GM12878 (cell line): ENCODE measurements at regions not wholly inside any gene's neighbourhood (a gene's known extent, or its start where the extent isn't known, plus 50 kb on each side); places are given as distances from the start of the nearest gene placed in this dataset.

Source experiments
- ATAC-seq: fragments of 200-7000 bp; cut with Tn5 transposase; 3 replicates; pipeline ENCODE4 v1.9.1; 2020; ENCODE audit warnings: mild to moderate bottlenecking, moderate library complexity
- BruUV-seq: library from RNA; stranded (reverse); fragments of 400-500 nt; replicated peaks from 2 replicates; lab custom pipeline; 2021; lab: Mats Ljungman, UMichigan
- CTCF ChIA-PET: fragments of 300-600 bp; sonication (Branson Sonifier 250); formaldehyde crosslinking; extraction: SDS; loops from one replicate; lab custom pipeline; 2021; ENCODE audit warnings: inconsistent platforms; lab: Yijun Ruan, JAX
- POLR2A ChIA-PET: fragments of 350-600 bp; formaldehyde crosslinking; extraction: SDS; loops from one replicate; lab custom pipeline; 2021; ENCODE audit warnings: inconsistent platforms; lab: Charles Lee
- RAD21 ChIA-PET: fragments of 300-600 bp; sonication (Branson Sonifier 250); formaldehyde crosslinking; loops from one replicate; lab custom pipeline; 2023; ENCODE audit warnings: antibody characterized with exemption; ENCODE audit not compliant: unreplicated experiment; lab: Charles Lee
- SMC1A ChIA-PET: fragments of 300-600 bp; sonication (Branson Sonifier 250); formaldehyde crosslinking; loops from one replicate; lab custom pipeline; 2023; ENCODE audit not compliant: unreplicated experiment, uncharacterized antibody; lab: Charles Lee
- DNase-seq: peaks from one replicate; pipeline ENCODE4 v3.0.0-alpha.2; 2011; ENCODE audit warnings: low read depth, low spot score
- FAIRE-seq: peaks from 3 replicates; lab custom pipeline; 2011; peaks lifted over from hg19 to GRCh38; lab: Jason Lieb, UNC
- H2AFZ ChIP-seq: 2 replicates; pipeline ENCODE4 v1.6.0; 2011; ENCODE audit warnings: low read depth, low read length, control low read depth; ENCODE audit not compliant: control insufficient read depth
- H3K27ac ChIP-seq: 2 replicates; pipeline ENCODE4 v1.5.1; 2011; ENCODE audit warnings: control low read depth; ENCODE audit not compliant: control insufficient read depth, insufficient read depth
- H3K27me3 ChIP-seq, 2 experiments: replicated peaks in 1 of 2; 2 replicates each; pipeline versions ENCODE4 v1.6.0 to v1.6.1; 2011; ENCODE audit warnings: low read length in 1 of 2; ENCODE audit not compliant: control insufficient read depth in 2 of 2, insufficient read depth in 2 of 2
- H3K36me3 ChIP-seq, 2 experiments: 2 replicates each; pipeline ENCODE4 v1.5.1; 2011; ENCODE audit warnings: low read length in 1 of 2; ENCODE audit not compliant: control insufficient read depth in 2 of 2, insufficient read depth in 2 of 2
- H3K4me1 ChIP-seq: 2 replicates; pipeline ENCODE4 v1.6.1; 2011; ENCODE audit warnings: mild to moderate bottlenecking, low read length, moderate library complexity, mixed read lengths; ENCODE audit not compliant: control insufficient read depth, insufficient read depth
- H3K4me2 ChIP-seq: 2 replicates; pipeline ENCODE4 v1.6.0; 2011; ENCODE audit warnings: control low read depth; ENCODE audit not compliant: control insufficient read depth, insufficient read depth
- H3K4me3 ChIP-seq: fragments of 200-600 bp; sonication (generic); 2 replicates; pipeline ENCODE4 v1.5.1; 2016
- H3K79me2 ChIP-seq: 2 replicates; pipeline ENCODE4 v1.6.0; 2011; ENCODE audit warnings: low read length; ENCODE audit not compliant: control insufficient read depth, insufficient read depth
- H3K9ac ChIP-seq: 2 replicates; pipeline ENCODE4 v1.8.0; 2011; ENCODE audit warnings: low read length, control low read depth, mixed read lengths; ENCODE audit not compliant: control insufficient read depth, insufficient read depth
- H3K9me3 ChIP-seq: replicated peaks from 3 replicates; pipeline ENCODE4 v1.5.1; 2011; ENCODE audit warnings: mild to moderate bottlenecking, low read length; ENCODE audit not compliant: control insufficient read depth, insufficient read depth
- H4K20me1 ChIP-seq: 2 replicates; pipeline ENCODE4 v1.6.0; 2011; ENCODE audit not compliant: control insufficient read depth, insufficient read depth
- ATF7 ChIP-seq: fragments of 450-650 bp; IDR thresholded peaks from 2 replicates; pipeline ENCODE4 v1.6.1; 2016; ENCODE audit warnings: low read depth, mild to moderate bottlenecking
- CBFB ChIP-seq: IDR thresholded peaks from 2 replicates; pipeline ENCODE4 v1.6.1; 2016; ENCODE audit warnings: antibody characterized with exemption, low read depth
- CHD2 ChIP-seq: IDR thresholded peaks from 2 replicates; pipeline ENCODE4 v1.6.1; 2011; ENCODE audit warnings: low read depth, low read length, improper control_type of control experiment, borderline replicate concordance
- CHD4 ChIP-seq: fragments of 200-600 bp; sonication (generic); IDR thresholded peaks from 2 replicates; pipeline ENCODE4 v1.6.1; 2016; ENCODE audit warnings: mild to moderate bottlenecking
- DPF2 ChIP-seq: fragments of 450-650 bp; IDR thresholded peaks from 2 replicates; pipeline ENCODE4 v1.6.1; 2017; ENCODE audit warnings: mild to moderate bottlenecking
- ETV6 ChIP-seq, 2 experiments: fragments of 450-650 bp in 1 of 2; IDR thresholded peaks in 1 of 2; conservative IDR thresholded peaks in 1 of 2; 2 replicates each; pipeline ENCODE4 v1.6.1; 2014; ENCODE audit warnings: antibody characterized with exemption in 1 of 2, borderline replicate concordance in 1 of 2, low read depth in 1 of 2, mild to moderate bottlenecking in 1 of 2, moderate library complexity in 1 of 2
- FOXK2 ChIP-seq: fragments of 450-650 bp; IDR thresholded peaks from 2 replicates; pipeline ENCODE4 v1.6.1; 2017; ENCODE audit warnings: mild to moderate bottlenecking, moderate library complexity
- HDAC6 ChIP-seq: fragments of 200-600 bp; sonication (generic); IDR thresholded peaks from one replicate; pipeline ENCODE4 v1.8.0; 2017; ENCODE audit warnings: antibody characterized with exemption; ENCODE audit not compliant: unreplicated experiment
- JUNB ChIP-seq: IDR thresholded peaks from 2 replicates; pipeline ENCODE4 v1.6.1; 2016; ENCODE audit warnings: antibody characterized with exemption, mild to moderate bottlenecking
- KAT2A ChIP-seq: conservative IDR thresholded peaks from 2 replicates; pipeline ENCODE4 v1.6.1; 2011; ENCODE audit warnings: low read depth, low read length; ENCODE audit not compliant: control insufficient read depth
- KLF5 ChIP-seq: fragments of 450-650 bp; IDR thresholded peaks from 2 replicates; pipeline ENCODE4 v1.6.1; 2014; ENCODE audit warnings: mild to moderate bottlenecking; ENCODE audit not compliant: partially characterized antibody
- MEF2A ChIP-seq: IDR thresholded peaks from 2 replicates; pipeline ENCODE4 v1.6.1; 2011; ENCODE audit warnings: low read depth, mild to moderate bottlenecking, low read length, moderate library complexity; ENCODE audit not compliant: insufficient read depth
- MEF2B ChIP-seq: fragments of 450-650 bp; IDR thresholded peaks from 2 replicates; pipeline ENCODE4 v1.6.1; 2018; ENCODE audit warnings: mild to moderate bottlenecking, moderate library complexity; ENCODE audit not compliant: partially characterized antibody, poor library complexity, severe bottlenecking
- MTA2 ChIP-seq: fragments of 450-650 bp; IDR thresholded peaks from 2 replicates; pipeline ENCODE4 v1.6.1; 2016; ENCODE audit warnings: low read depth, mild to moderate bottlenecking, moderate library complexity
- MYC ChIP-seq: IDR thresholded peaks from 2 replicates; pipeline ENCODE4 v1.6.1; 2011; ENCODE audit warnings: mild to moderate bottlenecking, low read length, moderate library complexity, inconsistent platforms; ENCODE audit not compliant: insufficient read depth, insufficient replicate concordance, insufficient read length, severe bottlenecking
- RB1 ChIP-seq: fragments of 450-650 bp; formaldehyde crosslinking; IDR thresholded peaks from 2 replicates; pipeline ENCODE4 v1.6.1; 2017; ENCODE audit warnings: mild to moderate bottlenecking, borderline replicate concordance
- RUNX3 ChIP-seq: IDR thresholded peaks from 2 replicates; pipeline ENCODE4 v1.6.1; 2012; ENCODE audit warnings: low read length, inconsistent platforms
- SIN3A ChIP-seq: IDR thresholded peaks from 2 replicates; pipeline ENCODE4 v1.6.1; 2012; ENCODE audit warnings: low read depth, low read length, improper control_type of control experiment
- SRF ChIP-seq, 2 experiments: IDR thresholded peaks; 2 replicates each; pipeline ENCODE4 v1.6.1; 2011; ENCODE audit warnings: low read depth in 2 of 2, low read length in 2 of 2, mild to moderate bottlenecking in 1 of 2, moderate library complexity in 1 of 2
- TBL1XR1 ChIP-seq: IDR thresholded peaks from 2 replicates; pipeline ENCODE4 v1.6.1; 2012; ENCODE audit warnings: low read depth, low read length, improper control_type of control experiment
- ZNF622 ChIP-seq: fragments of 450-650 bp; IDR thresholded peaks from 2 replicates; pipeline ENCODE4 v1.6.1; 2017; ENCODE audit warnings: mild to moderate bottlenecking, inconsistent platforms
- WGBS: methylation state at CpG from one replicate; pipeline ENCODE4 v1.1.6; 2016; ENCODE audit warnings: low lambda C conversion rate; ENCODE audit not compliant: insufficient replicate concordance, insufficient coverage; ENCODE audit errors: missing lambda C conversion rate; 5-methylcytosine and 5-hydroxymethylcytosine counted together
- in situ Hi-C: fragments of 300-500 bp; cut with MboI; formaldehyde crosslinking; loops from 9 replicates; pipeline ENCODE4 v1.14.3; 2018; ENCODE audit warnings: mixed read lengths
- intact Hi-C: fragments of 100-400 bp; cut with micrococcal nuclease; formaldehyde crosslinking; loops from one replicate; pipeline ENCODE4 v1.14.2; 2022; ENCODE audit not compliant: unreplicated experiment
- TF ChIP-seq, protein P1 (sequence below): fragments of 450-650 bp; formaldehyde crosslinking; IDR thresholded peaks from 2 replicates; pipeline ENCODE4 v1.4.0; 2022; ENCODE audit warnings: mild to moderate bottlenecking, moderate library complexity
- TF ChIP-seq, protein P2 (sequence below): fragments of 450-650 bp; IDR thresholded peaks from 2 replicates; pipeline ENCODE4 v1.6.1; 2018; ENCODE audit warnings: borderline replicate concordance, mild to moderate bottlenecking; ENCODE audit not compliant: partially characterized antibody

DNA sequence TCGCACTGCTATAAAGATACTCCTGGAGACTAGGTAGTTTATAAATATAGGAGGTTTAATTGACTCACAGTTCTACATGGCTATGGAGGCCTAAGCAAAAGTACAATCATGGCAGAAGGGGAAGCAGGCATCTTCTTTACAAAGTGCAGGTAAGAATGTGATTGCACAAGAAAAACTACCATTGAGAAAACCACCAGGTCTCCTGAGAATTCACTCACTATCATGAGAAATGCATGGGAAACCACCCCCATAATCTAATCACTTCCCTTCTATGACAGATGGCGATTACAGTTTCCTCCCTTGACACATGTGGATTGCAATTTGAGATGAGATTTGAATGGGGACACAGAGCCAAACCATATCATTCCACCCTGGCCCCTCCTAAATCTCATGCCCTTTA is 121.2 kb upstream of the ST8SIA4 start:
- BruUV-seq = no TSS peak
- intact Hi-C loops = no loop called here
- 39% methylated on average over 2 of the region's 2 CpGs for WGBS
- DNase-seq (peak; percentile 34), FAIRE-seq (no peak), ATAC-seq (peak; percentile 73)
- Histone ChIP-seq H3K36me3 (no peaks in the 10 kb centered on the region), H3K4me1 (no peaks in the 10 kb centered on the region), H3K27ac (no peak overlapping the region), H3K79me2 (no peaks in the 10 kb centered on the region), H3K9me3 (peaks cover 2% of the 10 kb centered on the region; the same call in 1 of the 3 replicates), H3K27me3 (no peaks in the 10 kb centered on the region), H3K4me2 (no peak overlapping the region), H3K4me3 (no peak overlapping the region), H3K9ac (no peak overlapping the region), H2AFZ (no peak overlapping the region), H4K20me1 (no peaks in the 10 kb centered on the region)
- ChIA-PET CTCF (no interaction called here), RAD21 (no interaction called here), SMC1A (no interaction called here), POLR2A (no interaction called here)
- in situ Hi-C loops = no loop called here
- TF ChIP-seq ATF7 = no peak
- no peak for TF ChIP-seq KLF5
- TF ChIP-seq MEF2B = peak; percentile 89
- no peak for TF ChIP-seq ZNF622
- TF ChIP-seq MTA2 = peak; percentile 27; the same call in 1 of the 2 replicates
- TF ChIP-seq DPF2 = no peak
- TF ChIP-seq JUNB = no peak
- no peak for TF ChIP-seq RB1
- TF ChIP-seq KAT2A = no peak
- no peak for TF ChIP-seq CHD4
- TF ChIP-seq SIN3A = no peak
- TF ChIP-seq CHD2 = no peak
- TF ChIP-seq TBL1XR1 = no peak
- TF ChIP-seq, protein P1, sequence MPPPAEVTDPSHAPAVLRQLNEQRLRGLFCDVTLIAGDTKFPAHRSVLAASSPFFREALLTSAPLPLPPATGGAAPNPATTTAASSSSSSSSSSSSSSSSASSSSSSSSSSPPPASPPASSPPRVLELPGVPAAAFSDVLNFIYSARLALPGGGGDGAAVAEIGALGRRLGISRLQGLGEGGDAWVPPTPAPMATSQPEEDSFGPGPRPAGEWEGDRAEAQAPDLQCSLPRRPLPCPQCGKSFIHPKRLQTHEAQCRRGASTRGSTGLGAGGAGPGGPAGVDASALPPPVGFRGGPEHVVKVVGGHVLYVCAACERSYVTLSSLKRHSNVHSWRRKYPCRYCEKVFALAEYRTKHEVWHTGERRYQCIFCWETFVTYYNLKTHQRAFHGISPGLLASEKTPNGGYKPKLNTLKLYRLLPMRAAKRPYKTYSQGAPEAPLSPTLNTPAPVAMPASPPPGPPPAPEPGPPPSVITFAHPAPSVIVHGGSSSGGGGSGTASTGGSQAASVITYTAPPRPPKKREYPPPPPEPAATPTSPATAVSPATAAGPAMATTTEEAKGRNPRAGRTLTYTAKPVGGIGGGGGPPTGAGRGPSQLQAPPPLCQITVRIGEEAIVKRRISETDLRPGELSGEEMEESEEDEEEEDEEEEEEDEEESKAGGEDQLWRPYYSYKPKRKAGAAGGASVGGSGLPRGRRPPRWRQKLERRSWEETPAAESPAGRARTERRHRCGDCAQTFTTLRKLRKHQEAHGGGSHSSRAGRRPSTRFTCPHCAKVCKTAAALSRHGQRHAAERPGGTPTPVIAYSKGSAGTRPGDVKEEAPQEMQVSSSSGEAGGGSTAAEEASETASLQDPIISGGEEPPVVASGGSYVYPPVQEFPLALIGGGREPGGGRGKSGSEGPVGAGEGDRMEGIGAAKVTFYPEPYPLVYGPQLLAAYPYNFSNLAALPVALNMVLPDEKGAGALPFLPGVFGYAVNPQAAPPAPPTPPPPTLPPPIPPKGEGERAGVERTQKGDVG = no peak
- TF ChIP-seq FOXK2 = no peak
- no peak for TF ChIP-seq MEF2A
- TF ChIP-seq ETV6 (conservative IDR thresholded peaks at IDR 0.05 in 1 of 2, IDR thresholded peaks at IDR 0.05 in 1 of 2; ENCODE audit: borderline replicate concordance in 1 of 2, low read depth in 1 of 2) = no peak
- TF ChIP-seq RUNX3 = peak; percentile 14; the same call in 1 of the 2 replicates
- TF ChIP-seq CBFB = no peak
- no peak for TF ChIP-seq SRF (IDR thresholded peaks at IDR 0.05; ENCODE audit: low read depth in 2 of 2, low read length in 2 of 2)
- TF ChIP-seq, protein P2, sequence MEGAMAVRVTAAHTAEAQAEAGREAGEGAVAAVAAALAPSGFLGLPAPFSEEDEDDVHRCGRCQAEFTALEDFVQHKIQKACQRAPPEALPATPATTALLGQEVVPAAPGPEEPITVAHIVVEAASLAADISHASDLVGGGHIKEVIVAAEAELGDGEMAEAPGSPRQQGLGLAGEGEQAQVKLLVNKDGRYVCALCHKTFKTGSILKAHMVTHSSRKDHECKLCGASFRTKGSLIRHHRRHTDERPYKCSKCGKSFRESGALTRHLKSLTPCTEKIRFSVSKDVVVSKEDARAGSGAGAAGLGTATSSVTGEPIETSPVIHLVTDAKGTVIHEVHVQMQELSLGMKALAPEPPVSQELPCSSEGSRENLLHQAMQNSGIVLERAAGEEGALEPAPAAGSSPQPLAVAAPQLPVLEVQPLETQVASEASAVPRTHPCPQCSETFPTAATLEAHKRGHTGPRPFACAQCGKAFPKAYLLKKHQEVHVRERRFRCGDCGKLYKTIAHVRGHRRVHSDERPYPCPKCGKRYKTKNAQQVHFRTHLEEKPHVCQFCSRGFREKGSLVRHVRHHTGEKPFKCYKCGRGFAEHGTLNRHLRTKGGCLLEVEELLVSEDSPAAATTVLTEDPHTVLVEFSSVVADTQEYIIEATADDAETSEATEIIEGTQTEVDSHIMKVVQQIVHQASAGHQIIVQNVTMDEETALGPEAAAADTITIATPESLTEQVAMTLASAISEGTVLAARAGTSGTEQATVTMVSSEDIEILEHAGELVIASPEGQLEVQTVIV = no peak
- TF ChIP-seq HDAC6 = no peak
- no peak for TF ChIP-seq MYC
